ENCODE measurements at regions not wholly inside any gene's neighbourhood (a gene's known extent, or its start where the extent isn't known, plus 50 kb on each side); places are given as distances from the start of the nearest gene placed in this dataset.

DNA sequence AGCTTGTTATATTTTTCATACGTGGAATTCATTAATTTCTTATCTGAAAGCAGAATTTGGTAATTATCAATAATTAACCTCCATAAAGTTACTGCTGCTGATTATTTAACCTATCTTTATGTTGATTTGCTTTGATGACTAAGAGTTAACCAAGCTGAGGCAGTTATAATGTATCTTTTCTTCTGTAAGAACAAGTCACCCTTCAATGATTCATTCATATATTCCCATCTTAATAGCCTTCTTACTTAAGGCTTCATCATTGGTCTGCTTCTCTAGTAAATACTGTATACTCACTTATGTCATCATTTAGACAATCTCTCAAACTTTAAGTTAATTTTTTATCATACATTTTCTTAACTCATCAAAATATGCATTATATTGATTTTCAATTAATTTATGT is 592.2 kb downstream of the ANXA1 start (continued):
- TF ChIP-seq PBX3 (IDR thresholded peaks at IDR 0.05) (no peak), GATA2 (CRISPR knock-in tag; IDR thresholded peaks at IDR 0.05) (no peak), YY1 (IDR thresholded peaks at IDR 0.05; ENCODE audit: low read depth) (no peak)

DNA sequence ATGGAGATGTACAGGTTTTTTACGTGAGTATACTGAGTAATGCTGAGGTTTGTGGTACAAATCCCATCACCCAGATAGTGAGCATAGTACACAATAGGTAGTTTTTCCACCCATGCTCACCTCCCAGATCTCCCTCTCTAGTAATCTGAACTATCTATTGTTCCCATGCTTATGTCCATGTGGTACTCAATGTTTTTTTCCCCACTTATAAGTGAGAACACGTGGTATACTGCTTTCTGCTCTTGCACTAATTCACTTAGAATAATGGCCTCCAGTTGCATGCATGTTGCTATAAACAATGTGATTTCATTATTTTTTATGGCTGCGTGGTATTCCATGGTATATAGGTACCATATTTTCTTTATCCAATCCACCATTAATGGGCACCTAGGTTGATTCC is 593.9 kb downstream of the ANXA1 start:
- H3K27ac ChIP-seq (ENCODE audit: low read depth in 2 of 2, low read length in 1 of 2) = no peak overlapping the region

GRCh38 chr9:73753171-73753570 is 601.5 kb downstream of the ANXA1 start:
- TF ChIP-seq FOSL2 (IDR thresholded peaks at IDR 0.05; ENCODE audit: borderline replicate concordance, low read depth) (no peak), FOXJ3 (CRISPR knock-in tag; IDR thresholded peaks at IDR 0.05) (no peak), YY1 (IDR thresholded peaks at IDR 0.05; ENCODE audit: low read depth) (no peak), RFX5 (IDR thresholded peaks at IDR 0.05; ENCODE audit: low read length) (no peak), CTCF (IDR thresholded peaks at IDR 0.05) (no peak)
- TF ChIP-seq, protein P1, sequence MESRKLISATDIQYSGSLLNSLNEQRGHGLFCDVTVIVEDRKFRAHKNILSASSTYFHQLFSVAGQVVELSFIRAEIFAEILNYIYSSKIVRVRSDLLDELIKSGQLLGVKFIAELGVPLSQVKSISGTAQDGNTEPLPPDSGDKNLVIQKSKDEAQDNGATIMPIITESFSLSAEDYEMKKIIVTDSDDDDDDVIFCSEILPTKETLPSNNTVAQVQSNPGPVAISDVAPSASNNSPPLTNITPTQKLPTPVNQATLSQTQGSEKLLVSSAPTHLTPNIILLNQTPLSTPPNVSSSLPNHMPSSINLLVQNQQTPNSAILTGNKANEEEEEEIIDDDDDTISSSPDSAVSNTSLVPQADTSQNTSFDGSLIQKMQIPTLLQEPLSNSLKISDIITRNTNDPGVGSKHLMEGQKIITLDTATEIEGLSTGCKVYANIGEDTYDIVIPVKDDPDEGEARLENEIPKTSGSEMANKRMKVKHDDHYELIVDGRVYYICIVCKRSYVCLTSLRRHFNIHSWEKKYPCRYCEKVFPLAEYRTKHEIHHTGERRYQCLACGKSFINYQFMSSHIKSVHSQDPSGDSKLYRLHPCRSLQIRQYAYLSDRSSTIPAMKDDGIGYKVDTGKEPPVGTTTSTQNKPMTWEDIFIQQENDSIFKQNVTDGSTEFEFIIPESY (IDR thresholded peaks at IDR 0.05; ENCODE audit: borderline replicate concordance, low read depth) = no peak
- TF ChIP-seq, protein P2, sequence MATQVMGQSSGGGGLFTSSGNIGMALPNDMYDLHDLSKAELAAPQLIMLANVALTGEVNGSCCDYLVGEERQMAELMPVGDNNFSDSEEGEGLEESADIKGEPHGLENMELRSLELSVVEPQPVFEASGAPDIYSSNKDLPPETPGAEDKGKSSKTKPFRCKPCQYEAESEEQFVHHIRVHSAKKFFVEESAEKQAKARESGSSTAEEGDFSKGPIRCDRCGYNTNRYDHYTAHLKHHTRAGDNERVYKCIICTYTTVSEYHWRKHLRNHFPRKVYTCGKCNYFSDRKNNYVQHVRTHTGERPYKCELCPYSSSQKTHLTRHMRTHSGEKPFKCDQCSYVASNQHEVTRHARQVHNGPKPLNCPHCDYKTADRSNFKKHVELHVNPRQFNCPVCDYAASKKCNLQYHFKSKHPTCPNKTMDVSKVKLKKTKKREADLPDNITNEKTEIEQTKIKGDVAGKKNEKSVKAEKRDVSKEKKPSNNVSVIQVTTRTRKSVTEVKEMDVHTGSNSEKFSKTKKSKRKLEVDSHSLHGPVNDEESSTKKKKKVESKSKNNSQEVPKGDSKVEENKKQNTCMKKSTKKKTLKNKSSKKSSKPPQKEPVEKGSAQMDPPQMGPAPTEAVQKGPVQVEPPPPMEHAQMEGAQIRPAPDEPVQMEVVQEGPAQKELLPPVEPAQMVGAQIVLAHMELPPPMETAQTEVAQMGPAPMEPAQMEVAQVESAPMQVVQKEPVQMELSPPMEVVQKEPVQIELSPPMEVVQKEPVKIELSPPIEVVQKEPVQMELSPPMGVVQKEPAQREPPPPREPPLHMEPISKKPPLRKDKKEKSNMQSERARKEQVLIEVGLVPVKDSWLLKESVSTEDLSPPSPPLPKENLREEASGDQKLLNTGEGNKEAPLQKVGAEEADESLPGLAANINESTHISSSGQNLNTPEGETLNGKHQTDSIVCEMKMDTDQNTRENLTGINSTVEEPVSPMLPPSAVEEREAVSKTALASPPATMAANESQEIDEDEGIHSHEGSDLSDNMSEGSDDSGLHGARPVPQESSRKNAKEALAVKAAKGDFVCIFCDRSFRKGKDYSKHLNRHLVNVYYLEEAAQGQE (IDR thresholded peaks at IDR 0.05; ENCODE audit: low read depth, low read length) = no peak
- Histone ChIP-seq H3K4me1 (ENCODE audit: control insufficient read depth in 1 of 2, insufficient read depth in 2 of 2, low read depth in 1 of 2, low read length in 1 of 2) (no peaks in the 10 kb centered on the region), H3K9me2 (no peaks in the 10 kb centered on the region), H3K79me2 (ENCODE audit: insufficient read depth) (no peaks in the 10 kb centered on the region), H3K9ac (no peak overlapping the region), H3K4me2 (no peak overlapping the region), H3K27ac (ENCODE audit: low read depth in 2 of 2, low read length in 1 of 2) (no peak overlapping the region), H3K9me3 (no peaks in the 10 kb centered on the region), H3K36me3 (replicated peaks in 1 of 2; ENCODE audit: control insufficient read depth in 1 of 2, insufficient read depth in 2 of 2, low read length in 1 of 2) (no peaks in the 10 kb centered on the region), H3K27me3 (ENCODE audit: insufficient read depth) (no peaks in the 10 kb centered on the region), H4K20me1 (ENCODE audit: insufficient read depth) (no peaks in the 10 kb centered on the region), H3K4me3 (ENCODE audit: low read depth in 2 of 2, low read length in 1 of 2) (no peak overlapping the region), H3F3A (replicated peaks; ENCODE audit: insufficient read depth) (no peaks in the 10 kb centered on the region), H2AFZ (ENCODE audit: low read depth) (no peak overlapping the region)
- DNase-seq = no peak
- ChIA-PET CTCF (no interaction called here), POLR2A (no interaction called here)

More for the DNA sequence above, 593.9 kb downstream of the ANXA1 start:
- H3K4me3 ChIP-seq (ENCODE audit: low read depth in 2 of 2, low read length in 1 of 2) = no peak overlapping the region
- peaks cover 0 to 3% of the 10 kb centered on the region in 2 experiments; a peak in 2 of 4 replicates for H3K4me1 ChIP-seq (ENCODE audit: control insufficient read depth in 1 of 2, insufficient read depth in 2 of 2, low read depth in 1 of 2, low read length in 1 of 2)
- POLR2A ChIA-PET = no interaction called here
- H3K27me3 ChIP-seq (ENCODE audit: insufficient read depth) = no peaks in the 10 kb centered on the region
- H4K20me1 ChIP-seq (ENCODE audit: insufficient read depth) = no peaks in the 10 kb centered on the region
- no peaks in the 10 kb centered on the region for H3K36me3 ChIP-seq (replicated peaks in 1 of 2; ENCODE audit: control insufficient read depth in 1 of 2, insufficient read depth in 2 of 2, low read length in 1 of 2)
- DNase-seq = no peak
- no peaks in the 10 kb centered on the region for H3K9me2 ChIP-seq
- H3K9ac ChIP-seq = no peak overlapping the region
- CTCF ChIA-PET = no interaction called here
- no peaks in the 10 kb centered on the region for H3K9me3 ChIP-seq
- H3K4me2 ChIP-seq = no peak overlapping the region
- WGBS (ENCODE audit: low lambda C conversion rate) = 32% methylated on average over 3 of the region's 3 CpGs
- no peak overlapping the region for H2AFZ ChIP-seq (ENCODE audit: low read depth)
- no peaks in the 10 kb centered on the region for H3F3A ChIP-seq (replicated peaks; ENCODE audit: insufficient read depth)
- TF ChIP-seq TEAD4 (IDR thresholded peaks at IDR 0.05; ENCODE audit: borderline replicate concordance, insufficient read depth) (no peak), MXI1 (IDR thresholded peaks at IDR 0.05; ENCODE audit: low read depth, low read length) (no peak), YY1 (IDR thresholded peaks at IDR 0.05; ENCODE audit: low read depth) (no peak), CHD2 (IDR thresholded peaks at IDR 0.05; ENCODE audit: low read length, partially characterized antibody) (no peak), JUND (IDR thresholded peaks at IDR 0.05) (no peak), NRF1 (IDR thresholded peaks at IDR 0.05; ENCODE audit: low read depth, low read length) (no peak), NFIC (IDR thresholded peaks at IDR 0.05; ENCODE audit: borderline replicate concordance) (no peak), SMC3 (IDR thresholded peaks at IDR 0.05; ENCODE audit: low read depth, low read length) (no peak), RXRA (IDR thresholded peaks at IDR 0.05; ENCODE audit: borderline replicate concordance, low read depth) (no peak), RFX5 (IDR thresholded peaks at IDR 0.05; ENCODE audit: low read length) (no peak), GATA2 (CRISPR knock-in tag; IDR thresholded peaks at IDR 0.05) (no peak), GABPA (IDR thresholded peaks at IDR 0.05; ENCODE audit: low read depth) (no peak)
- TF ChIP-seq, protein P1 (IDR thresholded peaks at IDR 0.05; ENCODE audit: borderline replicate concordance, low read depth) = no peak
- no peaks in the 10 kb centered on the region for H3K79me2 ChIP-seq (ENCODE audit: insufficient read depth)

Measured in SK-N-SH (cell line).